ENCODE measurements at regions not wholly inside any gene's neighbourhood (a gene's known extent, or its start where the extent isn't known, plus 50 kb on each side); places are given as distances from the start of the nearest gene placed in this dataset.

GRCh38 chr5:66542711-66543110, 53.5 kb upstream of the MAST4 start:
- DNase-seq (ENCODE audit: low read depth) = no peak

Data from HT1080 (cell line).